ENCODE measurements at regions not wholly inside any gene's neighbourhood (a gene's known extent, or its start where the extent isn't known, plus 50 kb on each side); places are given as distances from the start of the nearest gene placed in this dataset.

DNA sequence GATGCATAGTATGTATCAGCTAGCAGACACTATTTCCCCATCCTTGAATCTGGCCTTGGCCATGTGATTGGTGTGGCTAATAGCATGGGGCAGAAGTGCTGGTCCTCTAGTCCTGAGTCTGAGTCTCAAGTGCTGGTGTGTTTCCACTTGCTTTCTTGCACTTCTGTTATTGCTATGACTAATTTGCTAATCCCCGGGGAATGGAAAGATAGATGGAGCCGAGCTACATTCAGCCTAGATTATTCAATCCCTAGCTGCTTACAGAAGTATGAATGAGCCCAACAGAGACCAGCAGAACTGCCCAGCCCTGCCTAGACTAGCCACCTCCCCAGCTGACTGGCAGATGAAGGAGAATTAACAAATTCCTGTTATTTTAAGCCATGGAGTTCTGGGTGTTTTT, 53.2 kb upstream of the SYPL1 start:
- TF ChIP-seq, protein P1, sequence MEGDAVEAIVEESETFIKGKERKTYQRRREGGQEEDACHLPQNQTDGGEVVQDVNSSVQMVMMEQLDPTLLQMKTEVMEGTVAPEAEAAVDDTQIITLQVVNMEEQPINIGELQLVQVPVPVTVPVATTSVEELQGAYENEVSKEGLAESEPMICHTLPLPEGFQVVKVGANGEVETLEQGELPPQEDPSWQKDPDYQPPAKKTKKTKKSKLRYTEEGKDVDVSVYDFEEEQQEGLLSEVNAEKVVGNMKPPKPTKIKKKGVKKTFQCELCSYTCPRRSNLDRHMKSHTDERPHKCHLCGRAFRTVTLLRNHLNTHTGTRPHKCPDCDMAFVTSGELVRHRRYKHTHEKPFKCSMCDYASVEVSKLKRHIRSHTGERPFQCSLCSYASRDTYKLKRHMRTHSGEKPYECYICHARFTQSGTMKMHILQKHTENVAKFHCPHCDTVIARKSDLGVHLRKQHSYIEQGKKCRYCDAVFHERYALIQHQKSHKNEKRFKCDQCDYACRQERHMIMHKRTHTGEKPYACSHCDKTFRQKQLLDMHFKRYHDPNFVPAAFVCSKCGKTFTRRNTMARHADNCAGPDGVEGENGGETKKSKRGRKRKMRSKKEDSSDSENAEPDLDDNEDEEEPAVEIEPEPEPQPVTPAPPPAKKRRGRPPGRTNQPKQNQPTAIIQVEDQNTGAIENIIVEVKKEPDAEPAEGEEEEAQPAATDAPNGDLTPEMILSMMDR (IDR thresholded peaks at IDR 0.05), result no peak
- TF ChIP-seq POLR2A (IDR thresholded peaks at IDR 0.05), result no peak

Measured in vagina (tissue), 2 donors.